Parathyroid adenoma (tissue), 2 donors: ENCODE measurements at regions not wholly inside any gene's neighbourhood (a gene's known extent, or its start where the extent isn't known, plus 50 kb on each side); places are given as distances from the start of the nearest gene placed in this dataset.

Experiments
- H2AFZ ChIP-seq: fragments of 300-600 bp; sonication (generic); one replicate; pipeline ENCODE4 v1.7.0; 2017; ENCODE audit warnings: antibody characterized with exemption, mild to moderate bottlenecking
- H3K27ac ChIP-seq: fragments of 300-600 bp; sonication (generic); one replicate; pipeline ENCODE4 v1.7.0; 2017
- H3K27me3 ChIP-seq: fragments of 300-600 bp; sonication (generic); one replicate; pipeline ENCODE4 v1.7.0; 2017; ENCODE audit warnings: low read length; ENCODE audit not compliant: control insufficient read depth, insufficient read depth
- H3K36me3 ChIP-seq: fragments of 300-600 bp; sonication (generic); one replicate; pipeline ENCODE4 v1.7.0; 2017; ENCODE audit warnings: low read length; ENCODE audit not compliant: control insufficient read depth, insufficient read depth
- H3K4me1 ChIP-seq: fragments of 300-600 bp; sonication (generic); one replicate; pipeline ENCODE4 v1.7.0; 2017; ENCODE audit warnings: control low read depth
- H3K4me2 ChIP-seq: fragments of 300-600 bp; sonication (generic); one replicate; pipeline ENCODE4 v1.7.0; 2017; ENCODE audit warnings: low read length
- H3K4me3 ChIP-seq: fragments of 300-600 bp; sonication (generic); one replicate; pipeline ENCODE4 v1.7.0; 2017; ENCODE audit warnings: low read depth, low read length
- H3K79me2 ChIP-seq: fragments of 300-600 bp; sonication (generic); one replicate; pipeline ENCODE4 v1.7.0; 2017; ENCODE audit warnings: control low read depth
- H3K9ac ChIP-seq: fragments of 300-600 bp; sonication (generic); one replicate; pipeline ENCODE4 v1.7.0; 2017; ENCODE audit warnings: mild to moderate bottlenecking
- H3K9me3 ChIP-seq: fragments of 300-600 bp; sonication (generic); one replicate; pipeline ENCODE4 v1.7.0; 2017; ENCODE audit warnings: low read length; ENCODE audit not compliant: control insufficient read depth
- TF ChIP-seq, protein P1 (sequence below): fragments of 300-600 bp; sonication (generic); IDR thresholded peaks from one replicate; pipeline ENCODE4 v1.7.0; 2017; ENCODE audit warnings: antibody characterized with exemption, mild to moderate bottlenecking
- donor health status: primary hyperparathyroidism.

DNA sequence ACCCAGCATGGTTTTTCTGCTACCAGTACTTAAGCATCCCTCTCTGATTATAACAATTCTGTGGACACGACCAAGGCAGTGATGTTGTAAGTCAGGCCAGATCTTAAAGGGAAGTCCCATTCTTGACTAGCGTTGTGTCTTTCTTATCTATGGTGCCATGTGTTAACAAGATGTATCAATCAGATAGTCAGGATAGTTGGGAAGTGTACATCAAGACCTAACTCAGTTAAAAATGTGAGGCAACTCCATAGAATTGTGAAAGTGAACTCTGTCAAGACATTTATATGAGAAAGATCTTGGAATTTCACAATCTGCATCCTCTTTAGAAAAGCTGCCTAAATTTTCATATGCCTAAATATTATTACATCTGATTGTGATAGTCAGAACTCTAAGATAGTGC lies 341.7 kb upstream of the SEMA3D start:
- no peak overlapping the region for H3K27ac ChIP-seq
- no peaks in the 10 kb centered on the region for H3K27me3 ChIP-seq
- no peak overlapping the region for H3K4me2 ChIP-seq
- H3K9me3 ChIP-seq, result no peaks in the 10 kb centered on the region
- TF ChIP-seq, protein P1, sequence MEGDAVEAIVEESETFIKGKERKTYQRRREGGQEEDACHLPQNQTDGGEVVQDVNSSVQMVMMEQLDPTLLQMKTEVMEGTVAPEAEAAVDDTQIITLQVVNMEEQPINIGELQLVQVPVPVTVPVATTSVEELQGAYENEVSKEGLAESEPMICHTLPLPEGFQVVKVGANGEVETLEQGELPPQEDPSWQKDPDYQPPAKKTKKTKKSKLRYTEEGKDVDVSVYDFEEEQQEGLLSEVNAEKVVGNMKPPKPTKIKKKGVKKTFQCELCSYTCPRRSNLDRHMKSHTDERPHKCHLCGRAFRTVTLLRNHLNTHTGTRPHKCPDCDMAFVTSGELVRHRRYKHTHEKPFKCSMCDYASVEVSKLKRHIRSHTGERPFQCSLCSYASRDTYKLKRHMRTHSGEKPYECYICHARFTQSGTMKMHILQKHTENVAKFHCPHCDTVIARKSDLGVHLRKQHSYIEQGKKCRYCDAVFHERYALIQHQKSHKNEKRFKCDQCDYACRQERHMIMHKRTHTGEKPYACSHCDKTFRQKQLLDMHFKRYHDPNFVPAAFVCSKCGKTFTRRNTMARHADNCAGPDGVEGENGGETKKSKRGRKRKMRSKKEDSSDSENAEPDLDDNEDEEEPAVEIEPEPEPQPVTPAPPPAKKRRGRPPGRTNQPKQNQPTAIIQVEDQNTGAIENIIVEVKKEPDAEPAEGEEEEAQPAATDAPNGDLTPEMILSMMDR, result no peak
- H3K4me1 ChIP-seq, result no peaks in the 10 kb centered on the region
- no peak overlapping the region for H3K9ac ChIP-seq
- H2AFZ ChIP-seq, result no peak overlapping the region
- no peak overlapping the region for H3K4me3 ChIP-seq
- no peaks in the 10 kb centered on the region for H3K36me3 ChIP-seq
- H3K79me2 ChIP-seq, result no peaks in the 10 kb centered on the region

DNA sequence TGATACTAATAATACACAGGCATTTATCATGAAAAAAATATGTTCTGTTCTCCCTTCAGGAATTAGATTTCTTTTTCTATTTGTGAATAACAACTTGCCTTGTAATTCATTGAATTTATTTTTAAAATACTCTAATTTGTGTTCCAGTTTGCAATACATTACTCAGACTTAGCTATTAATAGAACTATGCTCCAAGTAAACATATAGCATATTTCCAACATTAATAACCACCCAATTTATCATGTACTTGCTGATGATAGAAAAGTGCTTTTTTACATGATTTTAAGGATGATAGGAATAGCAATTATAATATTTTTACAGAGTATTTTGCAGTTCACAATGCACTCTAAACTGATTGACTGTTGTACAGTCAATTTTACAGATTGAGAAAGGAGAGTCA lies 338.8 kb upstream of the SEMA3D start:
- Histone ChIP-seq H3K27ac (no peak overlapping the region), H3K4me3 (no peak overlapping the region), H3K9me3 (no peaks in the 10 kb centered on the region), H3K9ac (no peak overlapping the region), H3K36me3 (no peaks in the 10 kb centered on the region), H3K4me2 (no peak overlapping the region), H2AFZ (no peak overlapping the region), H3K4me1 (no peaks in the 10 kb centered on the region), H3K27me3 (no peaks in the 10 kb centered on the region), H3K79me2 (no peaks in the 10 kb centered on the region)
- TF ChIP-seq, protein P1, result no peak

DNA sequence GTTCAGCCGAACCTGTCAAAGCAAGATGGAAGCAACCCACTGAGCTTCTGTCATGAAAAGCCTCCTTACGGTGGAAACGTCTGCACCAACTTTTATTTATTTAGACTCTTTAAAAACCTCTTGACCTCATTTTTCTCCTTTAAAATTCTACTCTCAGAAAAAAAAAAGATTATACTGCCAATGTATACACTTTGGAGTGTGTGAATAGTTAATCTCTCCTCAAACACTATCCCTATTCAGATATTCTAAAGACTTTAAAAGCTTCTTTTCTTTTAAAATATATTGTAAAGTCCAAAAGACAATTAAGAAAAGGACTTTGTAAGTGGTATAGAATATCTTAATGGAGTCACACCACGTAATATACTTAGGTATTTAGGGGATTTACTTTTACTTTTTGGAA lies 335.2 kb upstream of the SEMA3D start:
- no peaks in the 10 kb centered on the region for H3K27me3 ChIP-seq
- H3K36me3 ChIP-seq, result no peaks in the 10 kb centered on the region
- TF ChIP-seq, protein P1, result no peak
- H3K9me3 ChIP-seq, result no peaks in the 10 kb centered on the region
- no peak overlapping the region for H3K9ac ChIP-seq
- no peaks in the 10 kb centered on the region for H3K4me1 ChIP-seq
- H3K27ac ChIP-seq, result no peak overlapping the region
- H2AFZ ChIP-seq, result no peak overlapping the region
- no peak overlapping the region for H3K4me3 ChIP-seq
- H3K4me2 ChIP-seq, result no peak overlapping the region
- H3K79me2 ChIP-seq, result no peaks in the 10 kb centered on the region

DNA sequence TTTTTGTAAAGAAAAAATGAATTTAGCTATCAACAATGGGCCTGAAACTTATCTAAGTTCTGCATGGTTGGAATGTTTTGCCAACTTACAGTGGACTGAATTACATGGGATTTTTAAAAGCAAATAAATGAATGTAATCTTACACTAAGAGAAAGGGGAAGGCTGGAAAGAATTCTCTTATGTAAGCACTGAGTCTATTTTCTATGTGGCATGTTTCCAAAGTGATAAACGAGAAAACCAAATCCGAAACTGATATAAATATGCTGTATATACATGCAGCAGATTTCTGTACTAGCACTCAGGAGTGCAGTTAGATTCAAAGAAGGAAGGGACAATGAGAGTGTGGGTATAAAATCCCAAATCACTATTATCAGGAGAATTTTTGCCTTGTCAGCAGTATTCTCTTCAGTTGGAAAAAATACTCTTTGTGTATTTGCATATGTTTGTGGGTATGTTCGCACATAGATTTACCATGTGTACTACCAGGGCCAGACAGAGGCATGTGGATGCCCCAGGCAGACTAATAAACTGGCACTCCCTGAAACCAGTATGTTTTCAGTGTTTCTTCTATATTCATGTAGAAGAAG lies 334.3 kb upstream of the SEMA3D start:
- H3K4me3 ChIP-seq, result no peak overlapping the region

DNA sequence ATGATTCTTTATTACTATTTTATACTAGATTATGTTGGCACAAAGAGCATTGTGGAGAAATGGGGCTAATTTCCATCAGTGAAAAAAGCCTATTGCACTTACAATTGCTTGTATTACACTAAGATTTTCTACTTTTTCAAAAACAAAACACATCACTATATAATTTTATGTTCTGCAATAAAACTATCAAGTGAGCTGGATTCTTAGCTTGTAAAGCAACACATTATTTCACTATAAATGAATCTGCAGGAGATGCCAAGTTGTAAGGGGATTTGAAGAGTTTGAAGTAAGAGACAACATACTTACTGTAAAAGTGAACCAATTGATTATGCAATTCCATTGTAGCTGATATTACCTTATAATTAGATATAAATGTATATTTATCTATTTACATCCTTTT lies 333.3 kb upstream of the SEMA3D start:
- Histone ChIP-seq H3K9me3 (no peaks in the 10 kb centered on the region), H3K36me3 (no peaks in the 10 kb centered on the region)
- TF ChIP-seq, protein P1, result no peak

More for the DNA sequence above, 334.3 kb upstream of the SEMA3D start:
- no peaks in the 10 kb centered on the region for H3K27me3 ChIP-seq
- no peak overlapping the region for H3K27ac ChIP-seq
- no peaks in the 10 kb centered on the region for H3K36me3 ChIP-seq
- H3K9ac ChIP-seq, result no peak overlapping the region
- no peaks in the 10 kb centered on the region for H3K9me3 ChIP-seq
- TF ChIP-seq, protein P1, result no peak
- H3K4me2 ChIP-seq, result no peak overlapping the region
- no peak overlapping the region for H2AFZ ChIP-seq
- H3K4me1 ChIP-seq, result no peaks in the 10 kb centered on the region
- H3K79me2 ChIP-seq, result no peaks in the 10 kb centered on the region

More for the DNA sequence above, 333.3 kb upstream of the SEMA3D start:
- H3K4me1 ChIP-seq, result no peaks in the 10 kb centered on the region
- H3K4me3 ChIP-seq, result no peak overlapping the region
- H3K9ac ChIP-seq, result no peak overlapping the region
- H3K27me3 ChIP-seq, result no peaks in the 10 kb centered on the region
- no peak overlapping the region for H2AFZ ChIP-seq
- no peak overlapping the region for H3K4me2 ChIP-seq
- no peaks in the 10 kb centered on the region for H3K79me2 ChIP-seq
- H3K27ac ChIP-seq, result no peak overlapping the region
